A673 (cell line): ENCODE measurements at regions not wholly inside any gene's neighbourhood (a gene's known extent, or its start where the extent isn't known, plus 50 kb on each side); places are given as distances from the start of the nearest gene placed in this dataset.

ENCODE experiments used
- BruUV-seq: library from RNA; stranded (reverse); fragments of 400-500 nt; replicated peaks from 2 replicates; lab custom pipeline; 2021; lab: Mats Ljungman, UMichigan
- CTCF ChIA-PET: fragments of 300-600 bp; sonication (Branson Sonifier 250); formaldehyde crosslinking; loops from one replicate; lab custom pipeline; 2022; ENCODE audit warnings: antibody characterized with exemption; lab: Charles Lee
- POLR2A ChIA-PET: fragments of 300-600 bp; sonication (Branson Sonifier 250); formaldehyde crosslinking; loops from one replicate; lab custom pipeline; 2022; ENCODE audit warnings: antibody characterized with exemption; ENCODE audit not compliant: low non-redundant PET; lab: Charles Lee
- DNase-seq: peaks from one replicate; pipeline ENCODE4 v3.0.0-alpha.2; 2015; ENCODE audit warnings: low spot score
- H3K27ac ChIP-seq: fragments of 200-600 bp; sonication (generic); 2 replicates; pipeline ENCODE4 v1.5.1; 2016; ENCODE audit warnings: mixed run types, low read depth, mild to moderate bottlenecking, mixed read lengths, antibody characterized with exemption, low read length; ENCODE audit not compliant: poor library complexity, severe bottlenecking
- H3K27me3 ChIP-seq: fragments of 200-600 bp; sonication (generic); replicated peaks from 2 replicates; pipeline ENCODE4 v1.6.1; 2017; ENCODE audit warnings: mixed run types, low read depth, mild to moderate bottlenecking, mixed read lengths, antibody characterized with exemption, low read length; ENCODE audit not compliant: insufficient read depth, poor library complexity
- H3K36me3 ChIP-seq: fragments of 200-600 bp; sonication (generic); 2 replicates; pipeline ENCODE4 v1.6.1; 2016; ENCODE audit warnings: mixed run types, mild to moderate bottlenecking, mixed read lengths, antibody characterized with exemption, low read length; ENCODE audit not compliant: insufficient read depth, poor library complexity, severe bottlenecking
- H3K4me1 ChIP-seq: fragments of 200-600 bp; sonication (generic); 2 replicates; pipeline ENCODE4 v1.6.1; 2017; ENCODE audit warnings: mixed run types, mild to moderate bottlenecking, mixed read lengths, antibody characterized with exemption, low read length; ENCODE audit not compliant: insufficient read depth, poor library complexity, severe bottlenecking
- H3K4me3 ChIP-seq: fragments of 200-600 bp; sonication (generic); 2 replicates; pipeline ENCODE4 v1.5.1; 2016; ENCODE audit warnings: low read depth, mixed run types, mild to moderate bottlenecking, mixed read lengths, low read length; ENCODE audit not compliant: poor library complexity, severe bottlenecking
- H3K9me3 ChIP-seq: fragments of 200-600 bp; sonication (generic); 2 replicates; pipeline ENCODE4 v1.6.1; 2016; ENCODE audit warnings: mixed run types, low read depth, mild to moderate bottlenecking, mixed read lengths, antibody characterized with exemption, low read length; ENCODE audit not compliant: poor library complexity, severe bottlenecking
- CTCF ChIP-seq: fragments of 300-800, 200-600 bp; sonication (generic); conservative IDR thresholded peaks from 2 replicates; pipeline ENCODE4 v1.5.1; 2017; ENCODE audit warnings: low read depth, mild to moderate bottlenecking, antibody characterized with exemption, low read length, moderate library complexity, mixed read lengths
- EZH2 ChIP-seq: fragments of 200-600 bp; sonication (generic); IDR thresholded peaks from 2 replicates; pipeline ENCODE4 v1.6.1; 2017; ENCODE audit warnings: borderline replicate concordance, low read depth, mild to moderate bottlenecking, mixed read lengths, antibody characterized with exemption, low read length; ENCODE audit not compliant: poor library complexity, severe bottlenecking
- intact Hi-C: fragments of 100-400 bp; cut with micrococcal nuclease; formaldehyde crosslinking; loops from one replicate; pipeline ENCODE4 v1.10.0; 2022; ENCODE audit not compliant: unreplicated experiment

GRCh38 chr5:152619756-152620155 lies 214.7 kb upstream of the NMUR2 start:
- intact Hi-C loops = no loop called here

GRCh38 chr5:152622628-152623027 lies 217.5 kb upstream of the NMUR2 start:
- H3K27me3 ChIP-seq = peaks cover 12% of the 10 kb centered on the region
- TF ChIP-seq EZH2 = no peak
- no peak for TF ChIP-seq CTCF
- intact Hi-C loops = no loop called here
- CTCF ChIA-PET = no interaction called here
- no peaks in the 10 kb centered on the region for H3K4me1 ChIP-seq
- H3K36me3 ChIP-seq = no peaks in the 10 kb centered on the region
- H3K27ac ChIP-seq = no peak overlapping the region
- H3K9me3 ChIP-seq = no peaks in the 10 kb centered on the region
- BruUV-seq = no TSS peak
- no peak overlapping the region for H3K4me3 ChIP-seq
- POLR2A ChIA-PET = no interaction called here
- no peak for DNase-seq

More at GRCh38 chr5:152619756-152620155, 214.7 kb upstream of the NMUR2 start:
- Histone ChIP-seq H3K9me3 (no peaks in the 10 kb centered on the region), H3K36me3 (no peaks in the 10 kb centered on the region), H3K4me3 (no peak overlapping the region), H3K27me3 (peaks cover 12% of the 10 kb centered on the region), H3K27ac (no peak overlapping the region), H3K4me1 (no peaks in the 10 kb centered on the region)
- DNase-seq = no peak
- ChIA-PET POLR2A (no interaction called here), CTCF (no interaction called here)
- no TSS peak for BruUV-seq
- TF ChIP-seq CTCF (no peak), EZH2 (no peak)

- BruUV-seq = no TSS peak
- intact Hi-C loops = no loop called here
- H3K4me3 ChIP-seq = no peak overlapping the region
- no peaks in the 10 kb centered on the region for H3K4me1 ChIP-seq
- ChIA-PET CTCF (no interaction called here), POLR2A (no interaction called here)
- DNase-seq = no peak
- no peaks in the 10 kb centered on the region for H3K36me3 ChIP-seq
- H3K27me3 ChIP-seq = peaks cover 12% of the 10 kb centered on the region
- TF ChIP-seq EZH2 (no peak), CTCF (no peak)
- H3K9me3 ChIP-seq = no peaks in the 10 kb centered on the region
- H3K27ac ChIP-seq = no peak overlapping the region
Measured at GRCh38 chr5:152623951-152624350, 218.9 kb upstream of the NMUR2 start.
